C4-2B (cell line): ENCODE measurements at regions not wholly inside any gene's neighbourhood (a gene's known extent, or its start where the extent isn't known, plus 50 kb on each side); places are given as distances from the start of the nearest gene placed in this dataset.

Experiments used
- H3K27ac ChIP-seq: fragments of 450-650 bp; 2 replicates; pipeline ENCODE4 v1.5.1; 2017
- ZFX ChIP-seq: fragments of 450-650 bp; IDR thresholded peaks from 2 replicates; pipeline ENCODE4 v1.6.1; 2017
- TF ChIP-seq, protein P1 (sequence below): fragments of 450-650 bp; conservative IDR thresholded peaks from 2 replicates; pipeline ENCODE4 v1.5.1; 2017; ENCODE audit warnings: mild to moderate bottlenecking

DNA sequence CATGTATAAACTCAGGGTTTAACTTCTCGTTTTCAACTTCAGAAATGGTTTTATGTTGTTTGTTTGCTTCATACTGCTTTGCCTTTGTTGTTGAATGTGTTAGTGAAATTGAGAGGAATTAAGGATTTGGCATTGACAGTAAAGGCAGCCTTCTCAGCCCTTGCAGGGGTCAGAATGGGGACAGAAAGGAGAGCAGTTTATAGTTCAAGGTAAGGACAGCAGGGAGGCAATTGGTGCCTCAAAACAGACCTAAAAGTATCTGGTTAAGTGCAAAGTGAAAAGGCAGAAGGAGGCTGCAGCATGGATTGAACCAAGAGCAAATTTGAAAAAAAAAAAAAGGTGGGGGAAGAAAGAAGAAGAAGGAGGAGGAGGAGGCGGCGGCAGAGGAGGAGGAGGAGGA, 835.0 kb upstream of the ADGRL3 start:
- no peak overlapping the region for H3K27ac ChIP-seq
- TF ChIP-seq, protein P1, sequence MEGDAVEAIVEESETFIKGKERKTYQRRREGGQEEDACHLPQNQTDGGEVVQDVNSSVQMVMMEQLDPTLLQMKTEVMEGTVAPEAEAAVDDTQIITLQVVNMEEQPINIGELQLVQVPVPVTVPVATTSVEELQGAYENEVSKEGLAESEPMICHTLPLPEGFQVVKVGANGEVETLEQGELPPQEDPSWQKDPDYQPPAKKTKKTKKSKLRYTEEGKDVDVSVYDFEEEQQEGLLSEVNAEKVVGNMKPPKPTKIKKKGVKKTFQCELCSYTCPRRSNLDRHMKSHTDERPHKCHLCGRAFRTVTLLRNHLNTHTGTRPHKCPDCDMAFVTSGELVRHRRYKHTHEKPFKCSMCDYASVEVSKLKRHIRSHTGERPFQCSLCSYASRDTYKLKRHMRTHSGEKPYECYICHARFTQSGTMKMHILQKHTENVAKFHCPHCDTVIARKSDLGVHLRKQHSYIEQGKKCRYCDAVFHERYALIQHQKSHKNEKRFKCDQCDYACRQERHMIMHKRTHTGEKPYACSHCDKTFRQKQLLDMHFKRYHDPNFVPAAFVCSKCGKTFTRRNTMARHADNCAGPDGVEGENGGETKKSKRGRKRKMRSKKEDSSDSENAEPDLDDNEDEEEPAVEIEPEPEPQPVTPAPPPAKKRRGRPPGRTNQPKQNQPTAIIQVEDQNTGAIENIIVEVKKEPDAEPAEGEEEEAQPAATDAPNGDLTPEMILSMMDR = no peak
- no peak for TF ChIP-seq ZFX

DNA sequence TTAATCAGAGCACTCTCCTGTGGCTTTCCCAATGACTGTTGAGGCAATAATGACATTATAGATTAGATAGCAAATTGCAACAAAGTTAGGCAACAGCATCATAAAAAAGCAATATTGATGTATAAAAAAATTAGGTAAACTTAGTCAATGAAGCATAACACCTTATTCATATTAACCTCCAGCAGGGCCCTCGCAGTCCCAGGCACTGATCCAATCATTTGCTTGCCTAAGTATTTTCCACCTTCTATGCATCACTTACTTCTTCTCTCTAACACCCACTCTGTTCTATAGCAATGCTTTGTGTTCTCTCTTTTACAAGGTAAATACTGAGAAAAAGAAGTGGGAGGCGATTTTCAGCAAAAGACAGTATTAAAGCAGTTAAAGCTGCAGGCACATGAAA, 833.5 kb upstream of the ADGRL3 start:
- no peak overlapping the region for H3K27ac ChIP-seq
- TF ChIP-seq, protein P1 = no peak
- TF ChIP-seq ZFX = no peak

DNA sequence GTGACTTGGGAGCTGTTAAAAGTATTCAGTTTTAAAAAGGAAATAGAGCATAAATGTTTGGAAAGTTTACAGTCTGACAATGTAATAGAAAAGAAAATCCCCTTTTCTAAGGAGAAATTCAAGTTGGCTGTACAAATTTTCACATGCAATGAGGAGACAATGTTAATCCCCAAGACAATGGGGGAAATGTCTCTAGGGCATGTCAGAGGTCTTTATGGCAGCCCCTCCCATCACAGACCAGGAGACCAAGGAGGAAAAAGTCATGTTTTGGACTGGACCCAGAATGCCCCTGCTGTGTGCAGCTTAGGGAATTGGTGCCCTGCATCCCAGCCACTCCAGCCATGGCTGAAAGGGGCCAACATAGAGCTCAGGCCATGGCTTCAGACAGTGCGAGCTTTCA, 831.1 kb upstream of the ADGRL3 start:
- H3K27ac ChIP-seq = no peak overlapping the region
- no peak for TF ChIP-seq ZFX
- TF ChIP-seq, protein P1 = no peak

DNA sequence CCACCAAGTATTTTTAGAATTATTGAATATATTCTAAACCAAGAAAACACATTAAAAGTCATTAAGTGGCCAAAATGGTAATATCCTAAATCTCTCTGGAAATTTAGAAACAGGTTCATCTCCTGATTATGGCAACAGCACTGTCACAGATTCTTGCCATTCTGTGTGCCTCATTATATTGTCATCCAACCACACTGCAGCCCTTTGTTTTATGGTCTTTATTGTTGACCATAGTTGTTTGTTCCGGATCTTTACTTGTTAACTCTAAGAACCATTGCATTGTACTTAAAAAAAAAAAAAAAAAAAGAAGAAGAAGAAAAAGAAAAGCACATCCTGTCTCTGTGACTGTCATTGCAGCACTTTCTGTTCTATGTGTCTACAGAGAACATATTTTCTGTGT, 822.1 kb upstream of the ADGRL3 start:
- no peak overlapping the region for H3K27ac ChIP-seq
- TF ChIP-seq, protein P1 = no peak
- TF ChIP-seq ZFX = no peak

DNA sequence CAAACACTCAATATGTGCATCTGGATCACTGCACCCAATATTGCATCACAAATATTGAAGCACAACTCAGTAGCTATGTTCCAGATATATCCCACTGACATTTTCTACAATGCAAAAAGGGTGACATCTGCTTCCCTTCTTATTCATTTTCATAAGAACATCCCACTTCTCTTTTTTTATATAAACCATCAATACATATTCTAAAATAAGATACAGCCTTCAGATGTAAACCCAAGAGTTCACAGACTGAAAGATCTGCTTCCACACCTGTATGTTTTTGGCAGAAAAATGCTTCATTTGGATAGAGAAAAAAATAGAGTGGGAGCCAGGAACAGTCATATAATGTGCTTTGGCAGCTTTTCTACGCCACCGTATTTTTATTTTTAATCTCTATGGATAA, 815.6 kb upstream of the ADGRL3 start:
- TF ChIP-seq ZFX = no peak
- TF ChIP-seq, protein P1 = no peak
- H3K27ac ChIP-seq = no peak overlapping the region

DNA sequence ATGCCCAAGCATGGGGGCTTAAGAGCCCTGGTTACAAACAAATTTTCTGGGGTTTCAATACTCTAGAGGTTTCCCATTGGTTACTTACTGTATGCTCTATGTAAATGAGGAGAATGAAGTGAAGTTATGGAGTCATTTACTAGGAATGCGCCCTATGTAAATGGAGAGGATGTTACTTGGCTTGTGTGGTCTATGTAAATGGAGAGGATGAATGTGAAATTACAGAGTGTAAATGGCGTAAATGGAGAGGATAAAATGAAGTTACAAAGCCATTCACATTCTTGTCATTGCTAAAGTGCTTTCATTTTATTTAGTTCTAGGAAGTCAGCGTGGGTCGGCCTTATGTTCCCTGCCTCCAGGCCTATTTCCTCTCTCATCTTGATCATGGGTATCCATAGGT, 810.5 kb upstream of the ADGRL3 start:
- H3K27ac ChIP-seq = no peak overlapping the region
- TF ChIP-seq, protein P1 = no peak
- TF ChIP-seq ZFX = no peak

DNA sequence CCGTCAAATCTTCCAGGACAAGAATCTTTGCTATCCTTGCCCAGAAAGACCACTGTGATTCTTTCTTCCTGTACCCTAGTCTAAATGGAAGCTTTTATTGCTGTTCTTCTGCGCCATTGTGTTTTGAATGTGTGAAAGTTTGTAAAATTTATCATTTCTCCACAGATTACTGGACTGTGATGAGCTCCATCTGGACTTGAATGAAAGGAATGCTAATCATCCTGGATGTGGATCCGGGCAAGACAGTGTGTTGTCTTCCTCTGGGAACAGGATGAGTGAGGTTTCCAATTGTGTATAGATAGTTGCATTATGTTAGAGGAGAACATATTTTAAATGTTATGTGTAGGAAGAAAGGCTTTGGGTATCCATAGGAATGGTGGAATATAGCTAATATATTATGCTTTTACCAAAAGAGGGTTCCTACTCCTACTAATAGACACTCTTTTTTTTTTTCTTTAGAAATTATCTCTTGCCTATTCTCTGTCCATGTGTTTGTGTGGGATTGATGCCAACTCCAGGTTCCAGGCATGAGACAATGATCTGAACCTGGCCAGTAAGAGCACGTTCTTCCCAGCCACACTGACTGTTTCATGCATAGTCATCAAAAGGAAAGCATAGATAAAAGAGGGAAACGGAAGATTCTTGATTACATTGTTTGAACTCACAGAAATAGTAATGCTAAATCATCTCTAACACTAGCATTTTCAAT, 803.6 kb upstream of the ADGRL3 start:
- no peak overlapping the region for H3K27ac ChIP-seq
- TF ChIP-seq, protein P1 = no peak
- TF ChIP-seq ZFX = no peak
